ENCODE measurements at regions not wholly inside any gene's neighbourhood (a gene's known extent, or its start where the extent isn't known, plus 50 kb on each side); places are given as distances from the start of the nearest gene placed in this dataset.

GRCh38 chr2:12818416-12819102 lies 101.8 kb downstream of the TRIB2 start:
- FAIRE-seq: no peak
- no peak for ATAC-seq
- 23% methylated on average over 11 of the region's 11 CpGs for WGBS (ENCODE audit: missing lambda C conversion rate)
- ChIA-PET CTCF (no interaction called here), POLR2A (no interaction called here)
- no peak for TF ChIP-seq POLR2AphosphoS2 (conservative IDR thresholded peaks at IDR 0.05; ENCODE audit: low read length)
- TF ChIP-seq CHD4 (IDR thresholded peaks at IDR 0.05; ENCODE audit: borderline replicate concordance): no peak
- no peak for TF ChIP-seq CTCF (IDR thresholded peaks at IDR 0.05)
- TF ChIP-seq HEYL (CRISPR knock-in tag; IDR thresholded peaks at IDR 0.05): no peak
- TF ChIP-seq HOXB5 (CRISPR knock-in tag; IDR thresholded peaks at IDR 0.05): no peak
- TF ChIP-seq ZFP36 (IDR thresholded peaks at IDR 0.05; ENCODE audit: borderline replicate concordance, partially characterized antibody): no peak
- TF ChIP-seq NPAS2 (CRISPR knock-in tag; IDR thresholded peaks at IDR 0.05; ENCODE audit: borderline replicate concordance): no peak
- no peak for TF ChIP-seq CBX2 (IDR thresholded peaks at IDR 0.05; ENCODE audit: borderline replicate concordance, low read depth)
- no peak for TF ChIP-seq MAFK (IDR thresholded peaks at IDR 0.05; ENCODE audit: partially characterized antibody)
- TF ChIP-seq BCL3 (IDR thresholded peaks at IDR 0.05): no peak
- TF ChIP-seq ZSCAN20 (CRISPR knock-in tag; IDR thresholded peaks at IDR 0.05): no peak
- no peak for TF ChIP-seq KDM5A (IDR thresholded peaks at IDR 0.05)
- TF ChIP-seq CBX8 (IDR thresholded peaks at IDR 0.05): no peak
- TF ChIP-seq TP53 (CRISPR knock-in tag; IDR thresholded peaks at IDR 0.05): no peak
- TF ChIP-seq ELK1 (IDR thresholded peaks at IDR 0.05; ENCODE audit: low read depth, low read length): no peak
- TF ChIP-seq RAD21 (conservative IDR thresholded peaks at IDR 0.05 in 1 of 2, IDR thresholded peaks at IDR 0.05 in 1 of 2): no peak
- TF ChIP-seq POLR2A (IDR thresholded peaks at IDR 0.05; ENCODE audit: low read length): no peak
- TF ChIP-seq, protein P1, sequence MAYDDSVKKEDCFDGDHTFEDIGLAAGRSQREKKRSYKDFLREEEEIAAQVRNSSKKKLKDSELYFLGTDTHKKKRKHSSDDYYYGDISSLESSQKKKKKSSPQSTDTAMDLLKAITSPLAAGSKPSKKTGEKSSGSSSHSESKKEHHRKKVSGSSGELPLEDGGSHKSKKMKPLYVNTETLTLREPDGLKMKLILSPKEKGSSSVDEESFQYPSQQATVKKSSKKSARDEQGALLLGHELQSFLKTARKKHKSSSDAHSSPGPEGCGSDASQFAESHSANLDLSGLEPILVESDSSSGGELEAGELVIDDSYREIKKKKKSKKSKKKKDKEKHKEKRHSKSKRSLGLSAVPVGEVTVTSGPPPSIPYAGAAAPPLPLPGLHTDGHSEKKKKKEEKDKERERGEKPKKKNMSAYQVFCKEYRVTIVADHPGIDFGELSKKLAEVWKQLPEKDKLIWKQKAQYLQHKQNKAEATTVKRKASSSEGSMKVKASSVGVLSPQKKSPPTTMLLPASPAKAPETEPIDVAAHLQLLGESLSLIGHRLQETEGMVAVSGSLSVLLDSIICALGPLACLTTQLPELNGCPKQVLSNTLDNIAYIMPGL (CRISPR knock-in tag; IDR thresholded peaks at IDR 0.05; ENCODE audit: borderline replicate concordance): no peak
- no peak for TF ChIP-seq EHMT2 (IDR thresholded peaks at IDR 0.05; ENCODE audit: low read depth)
- Histone ChIP-seq H3K27ac (no peak overlapping the region), H3K9me3 (no peaks in the 10 kb centered on the region), H3K4me2 (no peak overlapping the region), H3K4me3 (no peak overlapping the region), H3K4me1 (no peaks in the 10 kb centered on the region)
- DNase-seq (ENCODE audit: low read depth in 1 of 2, low spot score in 1 of 2): no peak

GRCh38 chr2:12819103-12819475 lies 102.4 kb downstream of the TRIB2 start:
- Histone ChIP-seq H3K4me1 (no peaks in the 10 kb centered on the region), H3K9me3 (no peaks in the 10 kb centered on the region), H3K27ac (no peak overlapping the region), H3K4me2 (no peak overlapping the region), H3K4me3 (no peak overlapping the region)
- no peak for TF ChIP-seq FOSL2 (IDR thresholded peaks at IDR 0.05)
- no peak for TF ChIP-seq FOSL2 (CRISPR knock-in tag; IDR thresholded peaks at IDR 0.05)
- no peak for TF ChIP-seq NPAS2 (CRISPR knock-in tag; IDR thresholded peaks at IDR 0.05; ENCODE audit: borderline replicate concordance)
- no peak for TF ChIP-seq USF2 (IDR thresholded peaks at IDR 0.05)
- no peak for TF ChIP-seq ZNF302 (CRISPR knock-in tag; IDR thresholded peaks at IDR 0.05)
- no peak for TF ChIP-seq JUN (IDR thresholded peaks at IDR 0.05)
- TF ChIP-seq PHF8 (IDR thresholded peaks at IDR 0.05; ENCODE audit: borderline replicate concordance, low read depth): no peak
- TF ChIP-seq MYC (IDR thresholded peaks at IDR 0.05; ENCODE audit: borderline replicate concordance, low read length): no peak
- TF ChIP-seq CBX2 (IDR thresholded peaks at IDR 0.05; ENCODE audit: borderline replicate concordance, low read depth): no peak
- no peak for TF ChIP-seq EHF (CRISPR knock-in tag; IDR thresholded peaks at IDR 0.05)
- no peak for TF ChIP-seq RAD21 (conservative IDR thresholded peaks at IDR 0.05 in 1 of 2, IDR thresholded peaks at IDR 0.05 in 1 of 2)
- no peak for TF ChIP-seq RFX5 (IDR thresholded peaks at IDR 0.05)
- TF ChIP-seq NFE2L2 (conservative IDR thresholded peaks at IDR 0.05; ENCODE audit: low read length): no peak
- no peak for TF ChIP-seq BCL3 (IDR thresholded peaks at IDR 0.05)
- TF ChIP-seq CEBPB (IDR thresholded peaks at IDR 0.05): no peak
- TF ChIP-seq FOSB (CRISPR knock-in tag; IDR thresholded peaks at IDR 0.05): no peak
- ATAC-seq: no peak
- CTCF ChIA-PET: no interaction called here
- POLR2A ChIA-PET: no interaction called here
- WGBS (ENCODE audit: missing lambda C conversion rate): 1% methylated on average over 3 of the region's 3 CpGs
- no peak for FAIRE-seq
- no peak for DNase-seq (ENCODE audit: low read depth in 1 of 2, low spot score in 1 of 2)

Measured in A549 (cell line).